H1 (cell line): ENCODE measurements at regions not wholly inside any gene's neighbourhood (a gene's known extent, or its start where the extent isn't known, plus 50 kb on each side); places are given as distances from the start of the nearest gene placed in this dataset.

ENCODE experiments used
- EGR1 ChIP-seq: IDR thresholded peaks from 2 replicates; pipeline ENCODE4 v1.6.1; 2011; ENCODE audit warnings: low read depth, low read length, borderline replicate concordance
- KDM5A ChIP-seq: fragments of 200-600 bp; IDR thresholded peaks from 2 replicates; pipeline ENCODE4 v1.7.1; 2012; ENCODE audit warnings: mild to moderate bottlenecking, low read length, inconsistent platforms, mixed read lengths
- RAD21 ChIP-seq, 2 experiments: IDR thresholded peaks in 1 of 2; conservative IDR thresholded peaks in 1 of 2; 2 replicates each; pipeline ENCODE4 v1.6.1; 2011; ENCODE audit warnings: low read depth in 2 of 2, low read length in 2 of 2, improper control_type of control experiment in 1 of 2, inconsistent platforms in 1 of 2, mild to moderate bottlenecking in 1 of 2, moderate library complexity in 1 of 2

GRCh38 chr13:64506246-64506645 is 2723.9 kb downstream of the PCDH9 start (continued):
- TF ChIP-seq RAD21 (IDR thresholded peaks at IDR 0.05 in 1 of 2, conservative IDR thresholded peaks at IDR 0.05 in 1 of 2; ENCODE audit: low read depth in 2 of 2, low read length in 2 of 2), result no peak
- no peak for TF ChIP-seq KDM5A
- no peak for TF ChIP-seq EGR1
